MG63 (cell line): ENCODE measurements at regions not wholly inside any gene's neighbourhood (a gene's known extent, or its start where the extent isn't known, plus 50 kb on each side); places are given as distances from the start of the nearest gene placed in this dataset.

ENCODE experiments used
- DNase-seq: peaks from one replicate; pipeline ENCODE4 v3.0.0-alpha.2; 2020
- H3K27me3 ChIP-seq: fragments of 250-450 bp; sonication (Bioruptor Pico); 2 replicates; pipeline ENCODE4 v1.5.1; 2020; ENCODE audit warnings: mild to moderate bottlenecking, moderate library complexity
- H3K36me3 ChIP-seq: fragments of 250-450 bp; sonication (Bioruptor Pico); 2 replicates; pipeline ENCODE4 v1.5.1; 2020; ENCODE audit warnings: mild to moderate bottlenecking, moderate library complexity
- H3K4me3 ChIP-seq: fragments of 250-450 bp; sonication (Bioruptor Pico); 2 replicates; pipeline ENCODE4 v1.5.1; 2020; ENCODE audit warnings: mild to moderate bottlenecking, moderate library complexity
- H3K9me3 ChIP-seq: fragments of 250-450 bp; sonication (Bioruptor Pico); 2 replicates; pipeline ENCODE4 v1.5.1; 2020; ENCODE audit warnings: mild to moderate bottlenecking, moderate library complexity

DNA sequence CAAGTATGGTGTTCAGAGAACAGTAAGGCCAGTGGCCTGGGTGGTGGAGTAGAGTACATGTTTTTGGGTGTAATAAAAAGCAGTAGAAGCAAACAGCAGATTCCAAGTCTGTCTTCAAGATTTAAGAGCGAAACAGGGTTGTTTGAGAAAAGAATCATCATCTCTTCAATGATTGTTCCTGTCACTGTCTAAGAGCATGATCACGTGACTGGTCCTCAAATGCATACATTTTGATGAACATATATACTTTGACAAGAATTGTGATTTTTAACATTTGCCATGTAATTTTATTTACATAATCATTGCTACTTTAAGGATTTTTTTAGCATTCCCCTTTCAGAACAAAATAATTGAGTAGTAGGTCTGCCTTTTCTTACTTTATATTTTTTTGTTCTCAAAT is 252.6 kb upstream of the GPR101 start:
- Histone ChIP-seq H3K27me3 (no peaks in the 10 kb centered on the region), H3K4me3 (no peak overlapping the region), H3K36me3 (no peaks in the 10 kb centered on the region), H3K9me3 (no peaks in the 10 kb centered on the region)
- no peak for DNase-seq

DNA sequence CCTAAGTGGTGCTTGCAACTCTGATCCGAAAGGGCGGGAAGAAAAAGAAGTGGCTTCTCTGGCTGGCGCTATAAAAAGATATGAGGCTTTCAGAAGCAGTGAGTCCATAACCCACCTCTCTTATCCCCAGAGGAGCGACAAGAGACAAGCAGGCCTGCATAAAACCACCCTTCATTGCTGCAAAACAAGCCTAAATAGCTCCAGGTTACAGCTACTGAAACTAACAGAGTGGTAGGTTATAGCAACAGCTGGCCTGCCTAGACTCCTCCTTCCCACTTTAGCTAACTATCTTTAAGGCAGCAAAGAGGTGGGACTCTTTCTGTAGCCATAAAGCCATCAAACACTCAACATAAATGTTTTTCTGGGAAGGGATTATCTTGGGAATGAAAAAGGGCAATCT is 245.0 kb upstream of the GPR101 start:
- no peaks in the 10 kb centered on the region for H3K27me3 ChIP-seq
- DNase-seq = no peak
- H3K36me3 ChIP-seq = no peaks in the 10 kb centered on the region
- H3K4me3 ChIP-seq = no peak overlapping the region
- no peaks in the 10 kb centered on the region for H3K9me3 ChIP-seq

DNA sequence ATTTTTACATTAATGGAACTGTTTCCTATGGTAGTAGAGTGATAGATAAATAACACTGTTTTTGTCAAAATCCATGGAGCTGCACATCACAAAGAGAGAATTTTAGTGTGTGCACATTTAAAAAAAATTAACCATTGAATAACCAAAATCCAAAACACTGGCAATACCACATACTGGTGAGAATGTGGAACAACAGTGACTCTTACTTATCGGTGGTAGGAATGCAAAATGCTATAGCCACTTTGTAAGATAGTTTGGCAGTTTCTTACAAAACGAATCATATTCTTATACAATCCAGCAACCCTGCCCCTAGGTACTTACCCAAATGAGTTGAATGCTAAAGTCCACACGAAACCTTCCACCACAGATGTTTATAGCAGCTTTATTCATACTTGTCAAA is 229.6 kb upstream of the GPR101 start:
- Histone ChIP-seq H3K4me3 (no peak overlapping the region), H3K36me3 (no peaks in the 10 kb centered on the region), H3K9me3 (no peaks in the 10 kb centered on the region), H3K27me3 (no peaks in the 10 kb centered on the region)
- DNase-seq = no peak

- Histone ChIP-seq H3K4me3 (no peak overlapping the region), H3K9me3 (no peaks in the 10 kb centered on the region), H3K27me3 (no peaks in the 10 kb centered on the region), H3K36me3 (no peaks in the 10 kb centered on the region)
- no peak for DNase-seq
These were observed 211.4 kb upstream of the GPR101 start for GRCh38 chrX:137245183-137245582.

DNA sequence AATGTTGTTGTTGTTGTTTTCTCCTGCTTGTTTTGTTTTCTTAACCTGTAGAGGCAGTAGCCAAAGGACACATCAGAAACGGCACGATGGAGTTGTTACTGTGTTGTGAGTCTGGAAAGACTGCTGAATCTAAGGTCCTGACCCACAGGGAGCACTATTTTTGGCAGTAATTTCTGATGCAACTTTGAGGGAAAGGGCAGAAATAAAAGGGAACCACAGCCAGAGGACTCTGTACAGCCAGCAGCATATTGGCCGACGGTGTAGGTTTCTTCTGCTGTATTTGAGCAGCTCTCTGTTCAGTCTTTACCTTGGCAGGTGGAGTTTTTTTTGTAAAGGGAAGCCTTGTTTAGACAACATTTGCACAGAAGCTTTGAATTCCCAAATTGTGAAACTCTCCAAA is 203.0 kb upstream of the GPR101 start:
- H3K9me3 ChIP-seq = no peaks in the 10 kb centered on the region

GRCh38 chrX:137234651-137235402 is 201.0 kb upstream of the GPR101 start:
- Histone ChIP-seq H3K27me3 (no peaks in the 10 kb centered on the region), H3K36me3 (no peaks in the 10 kb centered on the region), H3K4me3 (no peak overlapping the region), H3K9me3 (no peaks in the 10 kb centered on the region)
- DNase-seq = no peak

More for the DNA sequence above, 203.0 kb upstream of the GPR101 start:
- no peaks in the 10 kb centered on the region for H3K27me3 ChIP-seq
- no peak overlapping the region for H3K4me3 ChIP-seq
- H3K36me3 ChIP-seq = no peaks in the 10 kb centered on the region
- DNase-seq = no peak

DNA sequence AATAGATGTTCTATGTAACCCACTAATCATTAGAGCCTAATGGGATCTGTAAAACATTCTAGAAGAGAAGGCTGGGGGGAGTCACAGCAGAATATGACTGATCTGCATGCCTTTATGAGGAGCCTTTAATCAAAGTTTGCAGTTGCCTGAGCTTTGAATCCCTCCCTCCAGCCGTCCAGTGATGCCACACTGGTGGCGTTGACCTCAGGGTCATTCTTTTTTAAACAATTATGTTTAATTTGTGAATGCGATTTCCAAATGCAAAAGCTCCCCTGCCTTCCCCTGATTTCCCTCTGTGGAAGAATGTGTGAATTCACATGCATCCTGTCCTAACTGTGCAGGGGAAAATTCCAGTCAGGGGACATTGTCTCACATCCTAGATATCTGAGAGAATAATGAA is 199.7 kb upstream of the GPR101 start:
- no peak overlapping the region for H3K4me3 ChIP-seq
- DNase-seq = no peak
- H3K27me3 ChIP-seq = no peaks in the 10 kb centered on the region
- no peaks in the 10 kb centered on the region for H3K36me3 ChIP-seq
- H3K9me3 ChIP-seq = no peaks in the 10 kb centered on the region

DNA sequence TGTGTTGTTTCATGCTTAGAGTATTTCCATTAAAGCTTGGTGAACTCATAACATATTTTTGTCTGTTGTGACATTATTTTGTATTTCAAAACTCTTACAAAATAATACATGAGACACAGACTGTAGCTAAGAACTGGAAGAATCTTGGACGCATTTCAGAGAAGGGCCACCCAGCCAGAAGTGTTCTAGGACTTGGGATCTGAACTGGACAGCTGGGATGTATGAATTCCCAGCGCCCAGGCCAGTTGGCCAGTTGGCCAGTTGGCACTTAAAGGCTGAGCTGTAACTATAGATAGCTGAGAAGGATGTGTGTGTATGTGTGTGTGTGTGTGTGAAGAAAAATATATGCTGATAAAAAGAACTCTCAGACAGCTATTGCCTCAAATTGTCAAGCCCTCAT is 193.4 kb upstream of the GPR101 start:
- no peak for DNase-seq
- no peaks in the 10 kb centered on the region for H3K27me3 ChIP-seq
- H3K9me3 ChIP-seq = no peaks in the 10 kb centered on the region
- no peaks in the 10 kb centered on the region for H3K36me3 ChIP-seq
- H3K4me3 ChIP-seq = no peak overlapping the region

GRCh38 chrX:137215467-137215866 is 181.7 kb upstream of the GPR101 start:
- no peaks in the 10 kb centered on the region for H3K36me3 ChIP-seq
- no peak for DNase-seq
- no peaks in the 10 kb centered on the region for H3K9me3 ChIP-seq
- no peak overlapping the region for H3K4me3 ChIP-seq
- no peaks in the 10 kb centered on the region for H3K27me3 ChIP-seq

GRCh38 chrX:137212078-137212632 is 178.4 kb upstream of the GPR101 start:
- Histone ChIP-seq H3K9me3 (no peaks in the 10 kb centered on the region), H3K27me3 (no peaks in the 10 kb centered on the region), H3K36me3 (no peaks in the 10 kb centered on the region), H3K4me3 (no peak overlapping the region)
- no peak for DNase-seq

DNA sequence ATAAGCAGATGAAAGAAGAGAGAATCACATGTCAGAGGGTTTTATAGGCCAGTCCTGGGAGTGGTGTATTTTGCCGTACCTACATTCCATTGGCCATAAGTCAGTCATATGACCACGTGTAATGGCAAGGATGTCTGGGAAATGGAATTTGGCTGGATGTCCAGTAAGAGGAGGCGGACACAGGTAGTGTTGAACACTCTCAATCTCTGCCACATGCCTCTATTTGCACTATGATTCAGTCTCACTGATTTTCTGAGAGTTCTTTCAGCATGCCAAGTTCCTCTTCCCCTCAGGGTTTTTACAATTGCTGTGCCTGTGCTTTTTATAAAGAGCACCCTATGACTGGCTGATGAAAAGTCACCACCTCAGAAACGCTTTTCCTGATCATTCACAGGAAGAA is 164.2 kb upstream of the GPR101 start:
- DNase-seq = no peak
- H3K4me3 ChIP-seq = no peak overlapping the region
- H3K9me3 ChIP-seq = no peaks in the 10 kb centered on the region
- H3K36me3 ChIP-seq = no peaks in the 10 kb centered on the region
- H3K27me3 ChIP-seq = no peaks in the 10 kb centered on the region

DNA sequence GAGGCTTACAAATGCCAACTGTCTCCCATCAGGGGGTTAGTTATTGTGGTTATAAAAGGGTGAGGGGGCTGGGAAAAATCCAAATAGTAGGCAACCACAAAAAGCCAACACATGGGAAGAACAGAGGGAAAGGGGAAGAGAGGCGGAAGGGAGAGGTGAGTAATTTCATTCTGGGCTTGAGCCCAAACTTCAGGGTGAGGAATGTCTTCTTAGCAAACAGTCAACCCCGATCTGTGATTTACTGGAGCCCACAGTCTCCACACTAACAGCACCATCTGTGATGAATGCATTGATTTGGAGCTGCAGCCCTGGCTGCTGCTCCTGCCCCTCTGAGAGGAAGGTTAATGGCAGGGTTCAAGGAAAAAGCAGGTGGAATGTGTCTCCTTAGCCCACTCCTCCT is 162.2 kb upstream of the GPR101 start:
- Histone ChIP-seq H3K9me3 (no peaks in the 10 kb centered on the region), H3K4me3 (no peak overlapping the region), H3K27me3 (no peaks in the 10 kb centered on the region), H3K36me3 (no peaks in the 10 kb centered on the region)
- DNase-seq = peak; percentile 35

DNA sequence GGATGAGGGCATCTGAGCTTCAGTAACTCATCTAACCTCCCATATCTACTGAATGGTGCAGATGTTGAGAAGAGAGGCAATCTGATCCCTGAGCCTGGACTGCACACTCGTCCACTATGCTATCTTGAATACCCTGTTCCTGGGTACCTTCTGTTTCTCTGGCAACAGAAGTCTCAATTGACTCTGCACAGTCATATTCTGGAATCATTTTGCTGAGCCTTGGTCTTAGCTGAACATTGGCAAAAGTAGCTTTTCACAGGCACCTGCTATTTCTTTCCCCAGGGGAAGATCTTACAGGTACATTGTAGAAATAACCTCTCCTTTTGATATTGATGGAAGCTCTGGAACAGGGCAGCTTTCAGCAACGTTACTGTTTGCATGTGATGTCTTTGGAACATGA is 161.5 kb upstream of the GPR101 start:
- Histone ChIP-seq H3K27me3 (no peaks in the 10 kb centered on the region), H3K9me3 (no peaks in the 10 kb centered on the region), H3K36me3 (no peaks in the 10 kb centered on the region), H3K4me3 (no peak overlapping the region)
- DNase-seq = no peak

DNA sequence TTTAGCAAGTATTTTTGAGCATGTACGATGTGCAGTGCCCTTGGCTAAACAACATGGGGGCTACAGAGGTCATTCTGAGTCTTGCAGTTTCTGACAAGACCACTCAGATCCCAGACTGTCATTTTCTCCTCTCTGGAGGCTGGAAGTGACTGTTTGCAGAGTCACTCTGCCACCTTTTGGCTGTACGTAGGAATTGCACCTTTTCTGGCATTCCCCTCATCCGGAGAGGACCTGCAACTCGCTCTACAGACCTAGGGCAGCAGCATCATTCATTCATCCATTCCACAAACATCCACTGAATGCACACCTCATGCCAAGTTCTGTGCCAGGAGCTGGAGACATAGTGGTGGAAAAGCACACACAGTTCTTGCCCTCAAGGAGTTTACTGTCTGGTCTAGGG is 160.4 kb upstream of the GPR101 start:
- Histone ChIP-seq H3K4me3 (no peak overlapping the region), H3K9me3 (no peaks in the 10 kb centered on the region), H3K27me3 (no peaks in the 10 kb centered on the region), H3K36me3 (no peaks in the 10 kb centered on the region)
- no peak for DNase-seq

DNA sequence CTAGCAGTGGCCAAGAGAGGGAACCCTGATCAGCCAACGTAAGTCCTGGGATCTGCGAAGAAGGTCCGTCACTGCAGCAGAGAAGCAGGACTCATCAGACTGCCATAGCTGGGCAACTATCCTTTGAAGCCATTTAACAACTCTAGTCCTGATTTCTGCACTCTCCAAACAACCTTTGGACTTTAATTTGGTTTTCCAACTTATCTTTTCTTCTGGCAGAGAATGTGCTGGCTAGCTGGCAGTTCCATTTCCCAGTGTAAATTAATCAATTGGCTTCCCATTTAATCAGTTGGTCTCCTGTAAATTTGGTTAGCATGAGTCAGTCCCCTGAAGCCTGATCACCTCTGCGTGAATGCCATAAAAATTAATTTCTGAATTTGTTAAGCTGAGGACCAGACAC is 153.7 kb upstream of the GPR101 start:
- H3K27me3 ChIP-seq = no peaks in the 10 kb centered on the region
- H3K4me3 ChIP-seq = no peak overlapping the region
- DNase-seq = no peak
- no peaks in the 10 kb centered on the region for H3K9me3 ChIP-seq
- no peaks in the 10 kb centered on the region for H3K36me3 ChIP-seq

DNA sequence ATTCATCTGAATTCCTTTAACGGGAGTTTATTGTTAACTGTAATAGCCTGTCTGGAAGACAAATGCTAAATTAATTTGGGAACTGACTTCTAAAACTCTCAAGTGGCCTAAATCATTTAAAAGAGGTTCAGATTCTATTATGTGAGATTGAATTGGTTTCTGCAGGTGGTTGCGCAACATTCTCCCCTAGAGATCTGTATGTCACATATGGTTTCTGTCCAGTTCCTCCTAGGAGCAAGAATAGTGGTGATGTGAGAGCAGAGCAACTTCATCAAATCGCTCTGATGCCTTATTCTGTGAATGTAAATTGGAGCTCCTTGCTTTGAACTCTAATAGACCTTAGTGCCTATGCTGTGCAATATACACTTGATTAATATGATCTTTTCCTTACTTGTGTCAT is 144.6 kb upstream of the GPR101 start:
- Histone ChIP-seq H3K9me3 (no peaks in the 10 kb centered on the region), H3K36me3 (no peaks in the 10 kb centered on the region), H3K27me3 (no peaks in the 10 kb centered on the region), H3K4me3 (no peak overlapping the region)
- DNase-seq = no peak

DNA sequence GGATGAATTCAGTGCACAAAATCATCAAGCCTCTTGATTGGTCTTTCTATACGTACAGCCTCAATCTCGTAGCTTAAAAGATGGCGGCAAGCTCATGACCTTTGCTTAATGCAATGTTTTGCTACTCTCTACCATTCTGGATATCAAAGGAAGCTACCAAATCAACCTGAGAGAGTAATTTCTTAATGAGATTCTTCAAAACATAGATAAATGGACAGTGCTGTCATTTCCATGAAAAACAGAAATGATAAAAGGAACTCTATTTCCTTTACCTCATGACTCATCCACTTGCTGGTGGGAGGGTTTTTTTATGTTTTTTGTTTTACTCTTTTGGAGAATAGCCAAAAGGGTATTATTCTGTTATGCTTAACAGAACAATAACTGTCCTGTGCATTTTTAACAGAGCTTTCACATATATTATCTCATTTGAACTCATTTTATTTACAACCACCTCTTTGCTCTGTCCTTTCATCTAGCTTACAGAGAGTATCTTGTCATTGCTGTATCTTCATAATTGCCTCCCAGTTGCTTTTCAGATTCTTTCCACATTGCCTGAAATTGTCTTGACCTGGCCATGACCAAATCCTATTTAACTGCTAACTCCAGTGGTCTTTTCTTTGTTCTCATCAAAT is 138.6 kb upstream of the GPR101 start:
- Histone ChIP-seq H3K36me3 (no peaks in the 10 kb centered on the region), H3K4me3 (no peak overlapping the region), H3K27me3 (no peaks in the 10 kb centered on the region), H3K9me3 (no peaks in the 10 kb centered on the region)
- DNase-seq = no peak

DNA sequence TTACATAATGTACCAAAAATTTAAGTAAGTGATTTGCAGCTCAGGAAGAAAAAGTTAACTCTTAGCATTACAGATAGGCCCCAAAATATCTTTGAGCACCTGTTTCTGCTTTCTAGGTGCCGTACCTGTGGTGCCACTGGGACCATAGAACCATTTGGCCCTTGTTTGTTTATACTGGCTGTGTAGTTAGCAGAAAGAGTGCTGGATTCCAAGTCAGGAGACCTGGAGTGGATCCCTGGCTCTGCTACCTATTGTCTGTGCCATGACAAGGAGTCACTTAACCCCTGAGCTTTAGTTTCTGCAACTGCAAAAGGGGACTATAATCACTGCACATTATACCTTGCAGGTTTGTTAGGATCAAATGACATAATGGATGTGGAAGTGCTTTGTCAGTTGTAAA is 137.8 kb upstream of the GPR101 start:
- H3K27me3 ChIP-seq = no peaks in the 10 kb centered on the region
- DNase-seq = no peak
- no peaks in the 10 kb centered on the region for H3K36me3 ChIP-seq
- H3K9me3 ChIP-seq = no peaks in the 10 kb centered on the region
- H3K4me3 ChIP-seq = no peak overlapping the region
